ENCODE measurements at regions not wholly inside any gene's neighbourhood (a gene's known extent, or its start where the extent isn't known, plus 50 kb on each side); places are given as distances from the start of the nearest gene placed in this dataset.

DNA sequence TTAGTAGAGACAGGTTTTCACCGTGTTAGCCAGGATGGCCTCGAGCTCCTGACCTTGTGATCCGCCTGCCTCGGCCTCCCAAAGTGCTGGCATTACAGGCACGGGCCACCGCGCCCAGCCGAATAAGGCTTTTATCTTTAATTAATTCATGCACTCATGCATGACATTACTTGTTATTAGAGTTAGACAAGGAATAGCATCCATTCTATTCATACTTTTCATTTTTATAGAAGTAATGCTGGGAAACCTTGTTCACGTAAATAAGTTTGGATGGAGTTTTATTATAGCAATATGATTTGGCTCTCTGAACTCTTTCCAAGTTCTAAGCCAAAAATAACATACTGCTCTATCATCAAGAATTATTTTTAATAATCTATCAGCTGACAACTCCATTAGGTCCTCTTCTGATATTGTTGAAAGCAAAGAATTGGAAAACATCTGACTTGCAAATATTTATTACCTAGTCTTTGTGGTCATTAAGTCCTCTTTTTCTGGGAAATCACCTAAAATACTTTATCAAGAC is 168.8 kb upstream of the CCND2 start:
- ChIA-PET POLR2A (interaction anchor here (1.0 kb wide), 1 partner anchor 172 kb away, joined by 5 read pairs; no protein-coding TSS in a partner anchor), CTCF (interaction anchor here (0.6 to 2.5 kb wide), 4 partner anchors 9 to 172 kb away, joined by 3 to 10 read pairs (median 5); no protein-coding TSS in a partner anchor)
- H3K36me3 ChIP-seq (ENCODE audit: control insufficient read depth in 2 of 2, insufficient read depth in 1 of 2, low read length in 2 of 2), result no peaks in the 10 kb centered on the region
- no peak overlapping the region for H3K4me3 ChIP-seq (ENCODE audit: low read depth, low read length)
- no peaks in the 10 kb centered on the region for H3K4me1 ChIP-seq (ENCODE audit: control insufficient read depth, insufficient read depth, low read length)
- no peak overlapping the region for H3K27ac ChIP-seq (ENCODE audit: extremely low read depth, low read depth, low read length)
- H3K9me3 ChIP-seq (ENCODE audit: control insufficient read depth, insufficient read depth, low read depth, low read length), result no peaks in the 10 kb centered on the region; the same call in 1 of the 2 replicates
- no peak for TF ChIP-seq ZNF221 (tag by site-specific recombination; IDR thresholded peaks at IDR 0.05; ENCODE audit: borderline replicate concordance)
- TF ChIP-seq ZNF521 (tag by site-specific recombination; IDR thresholded peaks at IDR 0.05), result no peak
- no peak for TF ChIP-seq ZNF202 (tag by site-specific recombination; IDR thresholded peaks at IDR 0.05; ENCODE audit: borderline replicate concordance)
- TF ChIP-seq ZNF76 (tag by site-specific recombination; IDR thresholded peaks at IDR 0.05; ENCODE audit: borderline replicate concordance, low read depth), result no peak
- TF ChIP-seq SCRT2 (tag by site-specific recombination; IDR thresholded peaks at IDR 0.05), result no peak
- TF ChIP-seq ZNF530 (tag by site-specific recombination; IDR thresholded peaks at IDR 0.05; ENCODE audit: low read depth), result no peak
- no peak for TF ChIP-seq KLF1 (tag by site-specific recombination; IDR thresholded peaks at IDR 0.05)
- TF ChIP-seq ZNF2 (tag by site-specific recombination; IDR thresholded peaks at IDR 0.05), result no peak
- TF ChIP-seq HOXD13 (CRISPR knock-in tag; IDR thresholded peaks at IDR 0.05; ENCODE audit: borderline replicate concordance), result no peak
- no peak for TF ChIP-seq YY1 (tag by site-specific recombination; IDR thresholded peaks at IDR 0.05)
- TF ChIP-seq ZBTB8A (tag by site-specific recombination; IDR thresholded peaks at IDR 0.05), result no peak
- no peak for TF ChIP-seq KLF10 (tag by site-specific recombination; IDR thresholded peaks at IDR 0.05)
- TF ChIP-seq SP3 (tag by site-specific recombination; IDR thresholded peaks at IDR 0.05), result no peak

DNA sequence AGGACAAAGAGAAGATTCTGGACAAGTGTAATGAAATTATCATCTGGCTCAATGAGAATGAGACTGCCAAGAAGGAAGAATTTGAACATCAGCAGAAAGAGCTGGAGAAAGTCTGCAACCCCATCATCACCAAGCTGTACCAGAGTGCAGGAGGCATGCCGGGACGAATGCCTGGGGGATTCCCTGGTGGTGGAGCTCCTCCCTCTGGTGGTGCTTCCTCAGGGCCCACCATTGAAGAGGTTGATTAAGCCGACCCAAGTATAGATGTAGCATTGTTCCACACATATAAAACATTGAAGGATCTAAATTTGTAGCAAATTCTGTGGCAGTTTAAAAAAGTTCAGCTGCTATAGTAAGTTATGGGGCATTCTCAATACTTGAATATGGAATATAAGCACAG is 174.3 kb upstream of the CCND2 start:
- Histone ChIP-seq H3K4me3 (ENCODE audit: low read depth, low read length) (no peak overlapping the region), H3K27ac (ENCODE audit: extremely low read depth, low read depth, low read length) (no peak overlapping the region), H3K4me1 (ENCODE audit: control insufficient read depth, insufficient read depth, low read length) (no peaks in the 10 kb centered on the region), H3K9me3 (ENCODE audit: control insufficient read depth, insufficient read depth, low read depth, low read length) (no peaks in the 10 kb centered on the region), H3K36me3 (ENCODE audit: control insufficient read depth in 2 of 2, insufficient read depth in 1 of 2, low read length in 2 of 2) (no peaks in the 10 kb centered on the region)
- ChIA-PET CTCF (no interaction called here), POLR2A (no interaction called here)
- TF ChIP-seq ZNF837 (tag by site-specific recombination; IDR thresholded peaks at IDR 0.05) (no peak), ZNF785 (tag by site-specific recombination; IDR thresholded peaks at IDR 0.05) (no peak), ZNF202 (tag by site-specific recombination; IDR thresholded peaks at IDR 0.05; ENCODE audit: borderline replicate concordance) (no peak), GFI1B (tag by site-specific recombination; IDR thresholded peaks at IDR 0.05) (no peak), SCRT1 (tag by site-specific recombination; IDR thresholded peaks at IDR 0.05; ENCODE audit: borderline replicate concordance) (no peak), MYNN (tag by site-specific recombination; IDR thresholded peaks at IDR 0.05; ENCODE audit: borderline replicate concordance) (no peak)
- TF ChIP-seq, protein P1, sequence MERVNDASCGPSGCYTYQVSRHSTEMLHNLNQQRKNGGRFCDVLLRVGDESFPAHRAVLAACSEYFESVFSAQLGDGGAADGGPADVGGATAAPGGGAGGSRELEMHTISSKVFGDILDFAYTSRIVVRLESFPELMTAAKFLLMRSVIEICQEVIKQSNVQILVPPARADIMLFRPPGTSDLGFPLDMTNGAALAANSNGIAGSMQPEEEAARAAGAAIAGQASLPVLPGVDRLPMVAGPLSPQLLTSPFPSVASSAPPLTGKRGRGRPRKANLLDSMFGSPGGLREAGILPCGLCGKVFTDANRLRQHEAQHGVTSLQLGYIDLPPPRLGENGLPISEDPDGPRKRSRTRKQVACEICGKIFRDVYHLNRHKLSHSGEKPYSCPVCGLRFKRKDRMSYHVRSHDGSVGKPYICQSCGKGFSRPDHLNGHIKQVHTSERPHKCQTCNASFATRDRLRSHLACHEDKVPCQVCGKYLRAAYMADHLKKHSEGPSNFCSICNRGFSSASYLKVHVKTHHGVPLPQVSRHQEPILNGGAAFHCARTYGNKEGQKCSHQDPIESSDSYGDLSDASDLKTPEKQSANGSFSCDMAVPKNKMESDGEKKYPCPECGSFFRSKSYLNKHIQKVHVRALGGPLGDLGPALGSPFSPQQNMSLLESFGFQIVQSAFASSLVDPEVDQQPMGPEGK (tag by site-specific recombination; IDR thresholded peaks at IDR 0.05), result no peak

- CTCF ChIA-PET, result interaction anchor here (2.3 kb wide), 1 partner anchor 16 kb away, joined by 13 read pairs; no protein-coding TSS in a partner anchor
These were observed 182.4 kb upstream of the CCND2 start for GRCh38 chr12:4091016-4091743.

More at GRCh38 chr12:4091016-4091743, 182.4 kb upstream of the CCND2 start:
- Histone ChIP-seq H3K27ac (ENCODE audit: extremely low read depth, low read depth, low read length) (no peak overlapping the region), H3K4me1 (ENCODE audit: control insufficient read depth, insufficient read depth, low read length) (no peaks in the 10 kb centered on the region), H3K36me3 (ENCODE audit: control insufficient read depth in 2 of 2, insufficient read depth in 1 of 2, low read length in 2 of 2) (no peaks in the 10 kb centered on the region), H3K4me3 (ENCODE audit: low read depth, low read length) (no peak overlapping the region), H3K9me3 (ENCODE audit: control insufficient read depth, insufficient read depth, low read depth, low read length) (no peaks in the 10 kb centered on the region)
- no peak for TF ChIP-seq ZNF416 (tag by site-specific recombination; IDR thresholded peaks at IDR 0.05)
- no peak for TF ChIP-seq ZNF707 (tag by site-specific recombination; IDR thresholded peaks at IDR 0.05)
- no peak for TF ChIP-seq ZNF76 (tag by site-specific recombination; IDR thresholded peaks at IDR 0.05; ENCODE audit: borderline replicate concordance, low read depth)
- no peak for TF ChIP-seq SETDB1 (IDR thresholded peaks at IDR 0.05; ENCODE audit: insufficient read length, low read length)
- TF ChIP-seq, protein P2, sequence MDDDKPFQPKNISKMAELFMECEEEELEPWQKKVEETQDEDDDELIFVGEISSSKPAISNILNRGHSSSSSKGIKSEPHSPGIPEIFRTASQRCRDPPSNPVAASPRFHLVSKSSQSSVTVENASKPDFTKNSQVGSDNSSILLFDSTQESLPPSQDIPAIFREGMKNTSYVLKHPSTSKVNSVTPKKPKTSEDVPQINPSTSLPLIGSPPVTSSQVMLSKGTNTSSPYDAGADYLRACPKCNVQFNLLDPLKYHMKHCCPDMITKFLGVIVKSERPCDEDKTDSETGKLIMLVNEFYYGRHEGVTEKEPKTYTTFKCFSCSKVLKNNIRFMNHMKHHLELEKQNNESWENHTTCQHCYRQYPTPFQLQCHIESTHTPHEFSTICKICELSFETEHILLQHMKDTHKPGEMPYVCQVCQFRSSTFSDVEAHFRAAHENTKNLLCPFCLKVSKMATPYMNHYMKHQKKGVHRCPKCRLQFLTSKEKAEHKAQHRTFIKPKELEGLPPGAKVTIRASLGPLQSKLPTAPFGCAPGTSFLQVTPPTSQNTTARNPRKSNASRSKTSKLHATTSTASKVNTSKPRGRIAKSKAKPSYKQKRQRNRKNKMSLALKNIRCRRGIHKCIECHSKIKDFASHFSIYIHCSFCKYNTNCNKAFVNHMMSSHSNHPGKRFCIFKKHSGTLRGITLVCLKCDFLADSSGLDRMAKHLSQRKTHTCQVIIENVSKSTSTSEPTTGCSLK (tag by site-specific recombination; IDR thresholded peaks at IDR 0.05), result no peak
- TF ChIP-seq ZNF391 (tag by site-specific recombination; IDR thresholded peaks at IDR 0.05; ENCODE audit: borderline replicate concordance, low read depth), result no peak
- no peak for TF ChIP-seq ZNF239 (tag by site-specific recombination; IDR thresholded peaks at IDR 0.05)
- TF ChIP-seq ZNF571 (tag by site-specific recombination; IDR thresholded peaks at IDR 0.05), result no peak
- TF ChIP-seq ZNF19 (tag by site-specific recombination; IDR thresholded peaks at IDR 0.05; ENCODE audit: low read depth), result no peak
- no peak for TF ChIP-seq ZBTB17 (tag by site-specific recombination; IDR thresholded peaks at IDR 0.05)
- no peak for TF ChIP-seq ZNF138 (tag by site-specific recombination; IDR thresholded peaks at IDR 0.05; ENCODE audit: borderline replicate concordance)
- POLR2A ChIA-PET, result no interaction called here
